NT2/D1 (cell line): ENCODE measurements at regions not wholly inside any gene's neighbourhood (a gene's known extent, or its start where the extent isn't known, plus 50 kb on each side); places are given as distances from the start of the nearest gene placed in this dataset.

Experiments used
- YY1 ChIP-seq: IDR thresholded peaks from 2 replicates; pipeline ENCODE4 v1.6.1; 2011; ENCODE audit not compliant: insufficient read length, insufficient read depth
- ZNF274 ChIP-seq: IDR thresholded peaks from 2 replicates; pipeline ENCODE4 v1.6.1; 2011; ENCODE audit warnings: mild to moderate bottlenecking, low read depth, low read length

GRCh38 chr17:70709596-70709995 lies 540.3 kb downstream of the KCNJ2 start:
- TF ChIP-seq ZNF274 (no peak), YY1 (no peak)
